GM12878 (cell line): ENCODE measurements at regions not wholly inside any gene's neighbourhood (a gene's known extent, or its start where the extent isn't known, plus 50 kb on each side); places are given as distances from the start of the nearest gene placed in this dataset.

Experiments used
- ATAC-seq: fragments of 200-7000 bp; cut with Tn5 transposase; 3 replicates; pipeline ENCODE4 v1.9.1; 2020; ENCODE audit warnings: mild to moderate bottlenecking, moderate library complexity
- BruUV-seq: library from RNA; stranded (reverse); fragments of 400-500 nt; replicated peaks from 2 replicates; lab custom pipeline; 2021; lab: Mats Ljungman, UMichigan
- CTCF ChIA-PET: fragments of 300-600 bp; sonication (Branson Sonifier 250); formaldehyde crosslinking; extraction: SDS; loops from one replicate; lab custom pipeline; 2021; ENCODE audit warnings: inconsistent platforms; lab: Yijun Ruan, JAX
- POLR2A ChIA-PET: fragments of 350-600 bp; formaldehyde crosslinking; extraction: SDS; loops from one replicate; lab custom pipeline; 2021; ENCODE audit warnings: inconsistent platforms; lab: Charles Lee
- RAD21 ChIA-PET: fragments of 300-600 bp; sonication (Branson Sonifier 250); formaldehyde crosslinking; loops from one replicate; lab custom pipeline; 2023; ENCODE audit warnings: antibody characterized with exemption; ENCODE audit not compliant: unreplicated experiment; lab: Charles Lee
- SMC1A ChIA-PET: fragments of 300-600 bp; sonication (Branson Sonifier 250); formaldehyde crosslinking; loops from one replicate; lab custom pipeline; 2023; ENCODE audit not compliant: unreplicated experiment, uncharacterized antibody; lab: Charles Lee
- DNase-seq: peaks from one replicate; pipeline ENCODE4 v3.0.0-alpha.2; 2011; ENCODE audit warnings: low read depth, low spot score
- FAIRE-seq: peaks from 3 replicates; lab custom pipeline; 2011; peaks lifted over from hg19 to GRCh38; lab: Jason Lieb, UNC
- H2AFZ ChIP-seq: 2 replicates; pipeline ENCODE4 v1.6.0; 2011; ENCODE audit warnings: low read depth, low read length, control low read depth; ENCODE audit not compliant: control insufficient read depth
- H3K27ac ChIP-seq: 2 replicates; pipeline ENCODE4 v1.5.1; 2011; ENCODE audit warnings: control low read depth; ENCODE audit not compliant: control insufficient read depth, insufficient read depth
- H3K27me3 ChIP-seq, 2 experiments: replicated peaks in 1 of 2; 2 replicates each; pipeline versions ENCODE4 v1.6.0 to v1.6.1; 2011; ENCODE audit warnings: low read length in 1 of 2; ENCODE audit not compliant: control insufficient read depth in 2 of 2, insufficient read depth in 2 of 2
- H3K36me3 ChIP-seq, 2 experiments: 2 replicates each; pipeline ENCODE4 v1.5.1; 2011; ENCODE audit warnings: low read length in 1 of 2; ENCODE audit not compliant: control insufficient read depth in 2 of 2, insufficient read depth in 2 of 2
- H3K4me1 ChIP-seq: 2 replicates; pipeline ENCODE4 v1.6.1; 2011; ENCODE audit warnings: mild to moderate bottlenecking, low read length, moderate library complexity, mixed read lengths; ENCODE audit not compliant: control insufficient read depth, insufficient read depth
- H3K4me2 ChIP-seq: 2 replicates; pipeline ENCODE4 v1.6.0; 2011; ENCODE audit warnings: control low read depth; ENCODE audit not compliant: control insufficient read depth, insufficient read depth
- H3K4me3 ChIP-seq: fragments of 200-600 bp; sonication (generic); 2 replicates; pipeline ENCODE4 v1.5.1; 2016
- H3K79me2 ChIP-seq: 2 replicates; pipeline ENCODE4 v1.6.0; 2011; ENCODE audit warnings: low read length; ENCODE audit not compliant: control insufficient read depth, insufficient read depth
- H3K9ac ChIP-seq: 2 replicates; pipeline ENCODE4 v1.8.0; 2011; ENCODE audit warnings: low read length, control low read depth, mixed read lengths; ENCODE audit not compliant: control insufficient read depth, insufficient read depth
- H3K9me3 ChIP-seq: replicated peaks from 3 replicates; pipeline ENCODE4 v1.5.1; 2011; ENCODE audit warnings: mild to moderate bottlenecking, low read length; ENCODE audit not compliant: control insufficient read depth, insufficient read depth
- H4K20me1 ChIP-seq: 2 replicates; pipeline ENCODE4 v1.6.0; 2011; ENCODE audit not compliant: control insufficient read depth, insufficient read depth
- BRCA1 ChIP-seq: IDR thresholded peaks from 2 replicates; pipeline ENCODE4 v1.6.1; 2011; ENCODE audit warnings: low read depth, low read length, improper control_type of control experiment
- CTCF ChIP-seq, 3 experiments: IDR thresholded peaks in 2 of 3; conservative IDR thresholded peaks in 1 of 3; 2 replicates each; pipeline ENCODE4 v1.5.1; 2011; ENCODE audit warnings: low read depth in 3 of 3, low read length in 3 of 3, mild to moderate bottlenecking in 3 of 3, control low read depth in 2 of 3, moderate library complexity in 2 of 3, inconsistent platforms in 1 of 3, mixed read lengths in 1 of 3; ENCODE audit not compliant: control insufficient read depth in 2 of 3, insufficient read depth in 1 of 3; ENCODE audit errors: extremely low read depth in 1 of 3
- HCFC1 ChIP-seq: fragments of 150-350 bp; IDR thresholded peaks from 2 replicates; pipeline ENCODE4 v1.6.1; 2014; ENCODE audit warnings: low read length
- KAT2A ChIP-seq: conservative IDR thresholded peaks from 2 replicates; pipeline ENCODE4 v1.6.1; 2011; ENCODE audit warnings: low read depth, low read length; ENCODE audit not compliant: control insufficient read depth
- PBX3 ChIP-seq: IDR thresholded peaks from 2 replicates; pipeline ENCODE4 v1.6.1; 2011; ENCODE audit warnings: mild to moderate bottlenecking, low read depth, low read length, moderate library complexity; ENCODE audit not compliant: insufficient replicate concordance
- POU2F2 ChIP-seq: IDR thresholded peaks from 3 replicates; pipeline ENCODE4 v1.6.1; 2011; ENCODE audit warnings: low read depth, mild to moderate bottlenecking, low read length, borderline replicate concordance
- RAD21 ChIP-seq: IDR thresholded peaks from 2 replicates; pipeline ENCODE4 v1.6.1; 2011; ENCODE audit warnings: mild to moderate bottlenecking, low read depth, low read length, moderate library complexity; ENCODE audit not compliant: insufficient read depth
- SMC3 ChIP-seq: IDR thresholded peaks from 2 replicates; pipeline ENCODE4 v1.6.1; 2011; ENCODE audit warnings: low read length, improper control_type of control experiment, borderline replicate concordance
- YBX1 ChIP-seq: fragments of 450-650 bp; IDR thresholded peaks from 2 replicates; pipeline ENCODE4 v1.6.1; 2016; ENCODE audit warnings: antibody characterized with exemption
- ZBTB11 ChIP-seq: fragments of 450-650 bp; formaldehyde crosslinking; IDR thresholded peaks from 2 replicates; pipeline ENCODE4 v1.5.0; 2022; ENCODE audit warnings: mild to moderate bottlenecking, missing genetic modification characterization
- ZNF384 ChIP-seq: IDR thresholded peaks from 2 replicates; pipeline ENCODE4 v1.6.1; 2012; ENCODE audit warnings: low read depth, mild to moderate bottlenecking, low read length, improper control_type of control experiment, borderline replicate concordance
- whole genome bisulfite sequencing: methylation state at CpG from one replicate; pipeline ENCODE4 v1.1.6; 2016; ENCODE audit warnings: low lambda C conversion rate; ENCODE audit not compliant: insufficient replicate concordance, insufficient coverage; ENCODE audit errors: missing lambda C conversion rate; 5-methylcytosine and 5-hydroxymethylcytosine counted together
- in situ Hi-C: fragments of 300-500 bp; cut with MboI; formaldehyde crosslinking; loops from 9 replicates; pipeline ENCODE4 v1.14.3; 2018; ENCODE audit warnings: mixed read lengths
- intact Hi-C: fragments of 100-400 bp; cut with micrococcal nuclease; formaldehyde crosslinking; loops from one replicate; pipeline ENCODE4 v1.14.2; 2022; ENCODE audit not compliant: unreplicated experiment

GRCh38 chr10:77715088-77715487 is 77.5 kb upstream of the KCNMA1 start:
- Histone ChIP-seq H3K4me2 (no peak overlapping the region), H3K4me3 (no peak overlapping the region)
- no peak for TF ChIP-seq PBX3
- TF ChIP-seq RAD21: peak; percentile 50
- no peak for TF ChIP-seq POU2F2
- no peak for TF ChIP-seq ZBTB11 (CRISPR knock-in tag)
- TF ChIP-seq HCFC1: no peak
- no peak for TF ChIP-seq ZNF384
- TF ChIP-seq KAT2A: no peak
- peak; percentile 59; the same call in 1 of the 2 replicates for TF ChIP-seq SMC3
- TF ChIP-seq YBX1: no peak
- TF ChIP-seq BRCA1: no peak
- TF ChIP-seq CTCF (IDR thresholded peaks at IDR 0.05 in 2 of 3, conservative IDR thresholded peaks at IDR 0.05 in 1 of 3; ENCODE audit: control insufficient read depth in 2 of 3, extremely low read depth in 1 of 3, insufficient read depth in 1 of 3, low read depth in 3 of 3, low read length in 3 of 3): peak; percentile 50 to 66 (median 57)
- TF ChIP-seq, all 136 proteins: peak for 3
- DNase-seq (no peak), ATAC-seq (no peak), FAIRE-seq (peak; percentile 61)
- no peaks in the 10 kb centered on the region; a peak in 1 of 4 replicates for H3K27me3 ChIP-seq
- no peaks in the 10 kb centered on the region for H3K79me2 ChIP-seq
- ChIA-PET POLR2A (no interaction called here), RAD21 (interaction anchor here (0.7 to 3.2 kb wide), 7 partner anchors 42 to 547 kb away, joined by 3 to 12 read pairs (median 6); no protein-coding TSS in a partner anchor), SMC1A (interaction anchor here (0.6 to 11.9 kb wide), 8 partner anchors 15 to 542 kb away, joined by 3 to 291 read pairs (median 24); no protein-coding TSS in a partner anchor), CTCF (interaction anchor here (1.0 to 15.5 kb wide), 17 partner anchors 7 to 557 kb away, joined by 3 to 403 read pairs (median 10); no protein-coding TSS in a partner anchor)
- no TSS peak for BruUV-seq
- H2AFZ ChIP-seq: no peak overlapping the region
- H3K27ac ChIP-seq: no peak overlapping the region
- in situ Hi-C loops (loop anchor here (5.0 kb wide), 2 partner anchors 122 to 548 kb away; no protein-coding TSS in a partner anchor), intact Hi-C loops (loop anchor here (1.0 kb wide), 2 partner anchors 41 to 122 kb away; no protein-coding TSS in a partner anchor)
- no peak overlapping the region for H3K9ac ChIP-seq
- H3K36me3 ChIP-seq: no peaks in the 10 kb centered on the region
- peaks cover 15% of the 10 kb centered on the region for H3K4me1 ChIP-seq
- no peaks in the 10 kb centered on the region for H4K20me1 ChIP-seq
- H3K9me3 ChIP-seq: no peaks in the 10 kb centered on the region
- WGBS: 0% methylated on average over 3 of the region's 3 CpGs
